Astrocyte of the cerebellum (primary cell): ENCODE measurements at regions not wholly inside any gene's neighbourhood (a gene's known extent, or its start where the extent isn't known, plus 50 kb on each side); places are given as distances from the start of the nearest gene placed in this dataset.

ENCODE experiments used
- DNase-seq: peaks from one replicate; pipeline ENCODE4 v3.0.0-alpha.2; 2011; ENCODE audit warnings: low read depth
- H3K4me3 ChIP-seq: 2 replicates; pipeline ENCODE4 v1.5.1; 2011; ENCODE audit warnings: mild to moderate bottlenecking, low read depth, low read length, moderate library complexity
- CTCF ChIP-seq: IDR thresholded peaks from 2 replicates; pipeline ENCODE4 v1.5.1; 2012; ENCODE audit warnings: low read length, low read depth, moderate library complexity, mild to moderate bottlenecking; ENCODE audit errors: missing control alignments
- in situ Hi-C: cut with HindIII; loops from 2 replicates; pipeline ENCODE4 v1.10.0; 2017; ENCODE audit warnings: low sequenced_read_pairs

DNA sequence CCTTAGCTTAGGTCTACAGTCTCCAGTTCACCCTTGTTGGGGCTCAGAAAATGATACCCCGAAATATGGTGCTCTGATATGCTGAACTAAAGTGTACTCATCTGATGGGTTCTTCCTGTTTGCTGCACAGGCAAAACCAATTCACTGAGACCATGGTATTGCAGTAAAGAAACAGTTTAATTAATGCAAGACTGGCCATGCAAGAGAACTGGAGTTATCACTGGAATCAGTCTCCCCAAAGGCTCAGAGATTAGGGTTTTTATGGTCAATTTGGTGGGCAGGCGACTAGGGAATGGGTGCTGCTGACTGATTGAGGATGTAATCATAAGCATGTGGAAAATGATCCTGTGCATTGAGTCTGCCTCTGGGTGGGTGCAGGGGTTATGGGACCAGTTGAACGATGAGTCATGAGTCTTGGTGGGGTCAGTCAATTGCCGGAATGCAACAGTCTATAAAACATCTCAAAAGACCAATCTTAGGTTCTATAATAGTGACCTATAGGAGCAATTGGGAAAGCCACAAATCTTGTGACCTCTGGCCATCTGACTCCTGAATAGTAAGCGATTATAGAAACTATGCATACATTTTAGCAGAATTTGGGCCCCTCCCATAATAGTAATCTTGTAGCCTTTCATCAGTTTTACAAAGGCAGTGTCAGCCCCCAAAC, 113.0 kb upstream of the ANKRD55 start:
- TF ChIP-seq CTCF, result no peak
- H3K4me3 ChIP-seq, result no peak overlapping the region
- DNase-seq, result no peak
- in situ Hi-C loops, result loop anchor here (5.0 kb wide), 1 partner anchor 34 kb away; no protein-coding TSS in a partner anchor

- no peak for DNase-seq
- no peak for TF ChIP-seq CTCF
- in situ Hi-C loops, result loop anchor here (5.0 kb wide), 1 partner anchor 33 kb away; no protein-coding TSS in a partner anchor
- H3K4me3 ChIP-seq, result no peak overlapping the region
Observed at GRCh38 chr5:56345352-56345751, 112.2 kb upstream of the ANKRD55 start.

GRCh38 chr5:56344594-56344993, 111.5 kb upstream of the ANKRD55 start:
- in situ Hi-C loops, result no loop called here
- no peak for TF ChIP-seq CTCF
- no peak overlapping the region for H3K4me3 ChIP-seq
- DNase-seq, result no peak

- DNase-seq, result no peak
- no peak overlapping the region for H3K4me3 ChIP-seq
- in situ Hi-C loops, result no loop called here
- TF ChIP-seq CTCF, result no peak
Observed at GRCh38 chr5:56343988-56344387, 110.9 kb upstream of the ANKRD55 start.

DNA sequence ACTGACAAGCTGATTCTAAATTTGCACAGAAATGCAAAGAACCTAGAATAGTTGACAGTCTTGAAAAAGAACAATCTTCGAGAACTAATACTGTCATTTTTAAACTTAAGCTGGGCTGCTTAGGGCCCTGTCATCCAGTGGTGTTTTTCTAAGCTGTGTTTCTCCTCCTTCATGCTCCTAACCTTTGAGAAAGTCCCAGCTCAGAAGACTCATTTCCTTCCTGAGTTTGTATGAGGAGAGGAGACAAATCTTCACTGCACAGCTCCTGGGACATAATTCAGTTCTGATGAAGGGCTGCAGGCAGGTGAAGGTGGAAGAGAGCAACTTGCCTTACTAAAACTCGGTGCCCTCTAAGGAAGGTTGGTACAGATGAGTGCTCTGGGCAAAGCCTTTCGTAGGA, 109.5 kb upstream of the ANKRD55 start:
- no peak for TF ChIP-seq CTCF
- H3K4me3 ChIP-seq, result no peak overlapping the region
- in situ Hi-C loops, result no loop called here
- DNase-seq, result no peak

- in situ Hi-C loops, result no loop called here
- DNase-seq, result no peak
- H3K4me3 ChIP-seq, result no peak overlapping the region
- no peak for TF ChIP-seq CTCF
Observed at GRCh38 chr5:56340196-56340980, 107.3 kb upstream of the ANKRD55 start.
